ENCODE measurements at regions not wholly inside any gene's neighbourhood (a gene's known extent, or its start where the extent isn't known, plus 50 kb on each side); places are given as distances from the start of the nearest gene placed in this dataset.
A peak's percentile ranks its signal among the peaks of the same experiment; 100 is the strongest.

GRCh38 chr7:116083796-116084195, 53.2 kb upstream of the TFEC start:
- H3K4me3 ChIP-seq (ENCODE audit: low read length): no peak overlapping the region
- peak; percentile 84 for DNase-seq (ENCODE audit: low read depth)
- no peak for TF ChIP-seq CTCF (conservative IDR thresholded peaks at IDR 0.05; ENCODE audit: low read depth, low read length)

GRCh38 chr7:116086547-116087045, 56.0 kb upstream of the TFEC start:
- no peak for DNase-seq (ENCODE audit: low read depth)
- no peak for TF ChIP-seq CTCF (conservative IDR thresholded peaks at IDR 0.05; ENCODE audit: low read depth, low read length)
- H3K4me3 ChIP-seq (ENCODE audit: low read length): no peak overlapping the region

GRCh38 chr7:116087291-116087690, 56.7 kb upstream of the TFEC start:
- DNase-seq (ENCODE audit: low read depth): no peak
- H3K4me3 ChIP-seq (ENCODE audit: low read length): no peak overlapping the region
- TF ChIP-seq CTCF (conservative IDR thresholded peaks at IDR 0.05; ENCODE audit: low read depth, low read length): no peak

- TF ChIP-seq CTCF (conservative IDR thresholded peaks at IDR 0.05; ENCODE audit: low read depth, low read length): no peak
- DNase-seq (ENCODE audit: low read depth): no peak
- no peak overlapping the region for H3K4me3 ChIP-seq (ENCODE audit: low read length)
Observed at GRCh38 chr7:116087984-116088383, 57.4 kb upstream of the TFEC start.

GRCh38 chr7:116089293-116089692, 58.7 kb upstream of the TFEC start:
- no peak overlapping the region for H3K4me3 ChIP-seq (ENCODE audit: low read length)
- no peak for DNase-seq (ENCODE audit: low read depth)
- TF ChIP-seq CTCF (conservative IDR thresholded peaks at IDR 0.05; ENCODE audit: low read depth, low read length): no peak

- no peak overlapping the region for H3K4me3 ChIP-seq (ENCODE audit: low read length)
- DNase-seq (ENCODE audit: low read depth): no peak
- no peak for TF ChIP-seq CTCF (conservative IDR thresholded peaks at IDR 0.05; ENCODE audit: low read depth, low read length)
Observed at GRCh38 chr7:116093516-116094301, 63.1 kb upstream of the TFEC start.

- no peak for DNase-seq (ENCODE audit: low read depth)
- H3K4me3 ChIP-seq (ENCODE audit: low read length): no peak overlapping the region
- TF ChIP-seq CTCF (conservative IDR thresholded peaks at IDR 0.05; ENCODE audit: low read depth, low read length): no peak
Observed at GRCh38 chr7:116095396-116095795, 64.8 kb upstream of the TFEC start.

Measured in retinal pigment epithelial cell (primary cell).